Peyer's patch (tissue), 4 donors: ENCODE measurements at regions not wholly inside any gene's neighbourhood (a gene's known extent, or its start where the extent isn't known, plus 50 kb on each side); places are given as distances from the start of the nearest gene placed in this dataset.

ENCODE experiments used
- CTCF ChIP-seq, 6 experiments: fragments of 450-650 bp in 4 of 6; fragments of 200-600 bp in 2 of 6; sonication (generic) in 1 of 6; IDR thresholded peaks; one replicate each; pipeline ENCODE4 v1.5.1; 2017 to 2019; ENCODE audit warnings: antibody characterized with exemption in 6 of 6, mild to moderate bottlenecking in 3 of 6, moderate library complexity in 1 of 6
- POLR2A ChIP-seq, 2 donors: fragments of 450-650 bp; IDR thresholded peaks; one replicate each; pipeline ENCODE4 v1.5.1; 2017; ENCODE audit warnings: antibody characterized with exemption in 2 of 2, mild to moderate bottlenecking in 2 of 2, moderate library complexity in 2 of 2

- TF ChIP-seq CTCF (IDR thresholded peaks at IDR 0.05), result no peak
- no peak for TF ChIP-seq POLR2A (IDR thresholded peaks at IDR 0.05)
These were observed 155.6 kb downstream of the ZFP64 start for GRCh38 chr20:52035977-52036376.
